ENCODE measurements at regions not wholly inside any gene's neighbourhood (a gene's known extent, or its start where the extent isn't known, plus 50 kb on each side); places are given as distances from the start of the nearest gene placed in this dataset.

DNA sequence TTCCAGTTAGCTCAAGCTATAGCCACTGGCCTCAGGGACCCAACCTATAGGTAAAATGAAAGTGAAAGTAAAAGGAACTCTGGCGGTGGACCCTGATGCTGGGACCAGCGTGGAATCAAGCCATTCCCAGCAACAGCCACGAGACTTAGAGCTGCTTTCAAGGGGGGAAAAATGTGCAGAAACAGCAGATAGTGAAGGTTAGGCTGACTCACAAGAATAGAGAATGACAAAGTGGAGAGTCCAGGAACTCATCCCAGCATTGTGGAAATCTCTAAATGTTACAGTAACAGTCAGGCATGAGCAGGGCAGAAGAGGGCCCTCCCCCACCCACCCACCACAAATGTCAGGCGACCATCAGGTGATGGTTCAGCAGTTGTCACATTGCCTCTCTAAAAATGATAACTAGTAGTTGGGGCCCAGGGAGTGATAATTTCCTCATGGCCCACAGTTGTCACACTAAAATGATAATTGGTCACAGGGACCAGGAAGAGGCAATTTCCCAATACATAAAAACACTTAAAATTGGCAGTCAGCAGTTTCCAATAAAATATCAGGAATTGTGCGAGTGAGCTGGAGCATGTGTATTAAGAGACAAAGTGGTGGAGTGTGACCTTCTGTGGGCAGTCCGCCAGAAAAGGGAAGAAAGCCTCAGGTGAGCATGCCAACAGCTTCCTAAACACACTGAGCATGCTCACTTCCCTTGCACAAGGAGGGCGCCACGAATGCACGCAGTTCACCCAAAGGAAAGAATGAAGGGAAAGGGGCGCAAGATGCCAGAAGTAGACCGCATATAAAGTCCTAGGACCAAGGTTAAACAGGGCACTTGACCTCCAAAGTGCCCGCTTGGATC is 129.8 kb upstream of the PPP1R3A start:
- DNase-seq (ENCODE audit: low spot score) = no peak
- intact Hi-C loops (cut with DNase I) = no loop called here

DNA sequence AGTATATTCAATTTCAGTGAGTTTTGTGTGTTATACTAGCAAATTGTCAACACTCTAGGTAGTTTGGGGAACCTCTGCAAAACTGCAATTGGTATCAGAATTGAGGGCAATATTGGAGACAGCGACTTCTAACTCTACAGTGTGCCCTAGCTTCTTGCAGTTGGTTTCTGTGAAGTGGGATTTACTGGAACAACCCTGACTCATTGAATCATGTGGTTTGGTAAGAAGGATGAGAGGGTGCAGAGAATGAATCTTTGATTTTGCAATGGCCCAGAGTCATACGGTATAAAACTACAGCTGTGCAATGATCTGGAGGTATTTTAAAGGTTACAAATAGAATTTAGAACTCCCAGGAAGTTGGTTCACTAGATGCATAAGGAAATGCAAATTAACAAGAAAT is 129.1 kb upstream of the PPP1R3A start:
- intact Hi-C loops (cut with DNase I) = no loop called here
- no peak for DNase-seq (ENCODE audit: low spot score)

DNA sequence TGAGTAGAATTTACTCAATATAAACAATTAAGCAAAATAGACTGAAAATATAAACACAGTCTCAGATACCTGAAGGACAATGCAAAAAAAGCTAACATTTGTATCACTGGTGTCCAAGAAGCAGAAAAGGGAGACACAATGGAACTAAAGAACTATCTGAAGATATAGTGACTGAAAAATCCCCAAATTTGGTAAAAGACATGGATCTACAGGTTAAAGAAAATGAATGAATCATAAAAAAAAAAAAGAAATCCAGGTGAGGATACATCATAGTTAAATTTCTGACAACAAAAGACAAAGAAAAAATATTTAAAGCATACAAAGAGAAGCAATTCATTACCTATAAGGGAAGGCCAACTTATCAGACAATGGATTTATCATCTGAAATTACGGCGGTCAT is 114.7 kb upstream of the PPP1R3A start:
- DNase-seq (ENCODE audit: low spot score) = no peak
- intact Hi-C loops (cut with DNase I) = no loop called here

DNA sequence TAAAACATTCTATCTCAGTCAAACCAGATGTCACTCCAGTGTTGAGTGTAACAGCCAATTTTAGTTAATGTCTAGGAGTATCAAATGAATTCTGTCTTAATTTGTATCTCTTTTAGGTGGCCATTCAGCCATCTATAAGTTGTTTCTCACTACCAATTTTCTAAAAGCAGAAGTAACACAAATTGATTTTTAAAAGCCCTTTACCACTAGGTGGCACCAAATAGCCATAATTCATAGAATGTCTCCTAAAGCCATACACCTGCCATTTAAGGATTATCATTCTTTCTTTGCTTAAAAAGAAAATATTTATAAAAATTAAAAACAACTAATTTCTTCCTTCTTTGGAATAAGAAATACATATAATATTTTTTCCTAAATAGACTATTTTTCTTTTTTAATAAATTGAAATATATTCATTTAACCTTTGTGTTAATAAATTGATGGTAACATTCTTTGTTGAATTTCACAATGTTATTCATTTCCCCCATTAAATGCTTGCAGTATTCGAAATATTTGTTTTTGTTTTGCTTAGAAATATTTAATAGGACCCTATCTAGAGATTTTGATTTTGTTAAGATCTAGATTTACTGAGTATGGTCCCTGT is 107.8 kb upstream of the PPP1R3A start:
- intact Hi-C loops (cut with DNase I) = loop anchor here (10.0 kb wide), 1 partner anchor 232 kb away; no protein-coding TSS in a partner anchor
- no peak for DNase-seq (ENCODE audit: low spot score)

DNA sequence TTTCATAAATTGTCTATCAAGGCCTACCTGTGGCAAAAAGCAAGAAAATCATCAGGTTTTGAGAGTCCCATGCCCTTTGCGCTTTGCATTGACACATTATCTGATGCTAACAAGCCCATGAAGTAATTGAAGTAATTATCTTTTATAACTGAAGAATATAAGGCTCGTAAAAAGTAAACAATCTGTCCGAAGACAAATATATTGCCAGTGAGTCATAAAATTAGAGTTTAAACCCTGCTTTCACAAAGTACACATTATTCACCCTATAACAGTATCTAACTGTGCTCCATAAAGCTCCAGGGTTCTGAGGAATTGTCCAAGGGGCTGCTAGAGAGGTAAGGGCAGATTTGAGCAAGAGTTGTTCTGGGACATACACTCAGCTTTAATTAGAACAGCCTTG is 102.3 kb upstream of the PPP1R3A start:
- intact Hi-C loops (cut with DNase I) = loop anchor here (10.0 kb wide), 1 partner anchor 226 kb away; no protein-coding TSS in a partner anchor

DNA sequence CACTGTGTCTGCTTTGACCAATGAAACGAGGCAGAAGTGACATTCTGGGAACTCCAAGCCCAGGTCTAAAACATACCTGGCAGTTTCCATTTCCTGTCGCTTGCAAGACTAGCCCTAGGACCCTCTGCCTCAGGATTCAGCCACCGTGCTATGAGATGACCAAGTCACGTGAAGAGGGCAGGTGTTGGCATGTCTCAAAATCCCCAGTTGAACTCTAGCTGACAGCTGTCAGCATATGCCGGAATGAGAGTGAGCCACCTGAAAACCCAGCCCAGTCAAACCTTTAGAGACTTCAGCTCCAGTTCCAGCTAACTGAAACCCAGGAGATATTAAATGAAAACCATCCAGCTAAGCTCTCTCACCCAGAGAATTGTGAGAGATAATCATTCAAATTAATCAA is 89.9 kb upstream of the PPP1R3A start:
- intact Hi-C loops (cut with DNase I) = no loop called here

More for the DNA sequence above, 102.3 kb upstream of the PPP1R3A start:
- no peak for DNase-seq (ENCODE audit: low spot score)

DNA sequence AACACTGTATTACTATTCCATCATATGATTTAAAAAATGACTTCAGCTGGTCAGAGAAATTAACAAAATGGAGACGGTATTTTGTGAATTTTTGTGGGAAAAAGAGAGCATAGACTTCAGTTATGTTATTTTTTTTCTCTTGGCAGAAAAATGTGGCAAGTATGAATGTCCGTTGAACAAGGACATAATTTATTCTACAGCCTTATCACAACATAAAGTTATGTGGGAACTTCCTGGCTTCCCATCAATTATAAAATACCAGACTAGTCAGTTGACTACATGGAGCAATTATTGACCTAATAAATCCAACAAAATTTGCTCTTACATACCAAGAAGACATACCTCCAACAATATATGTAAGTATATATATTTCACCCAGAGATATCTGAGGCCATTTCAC is 88.6 kb upstream of the PPP1R3A start:
- intact Hi-C loops (cut with DNase I) = no loop called here
- no peak for DNase-seq (ENCODE audit: low spot score)

More for the DNA sequence above, 89.9 kb upstream of the PPP1R3A start:
- DNase-seq (ENCODE audit: low spot score) = no peak

DNA sequence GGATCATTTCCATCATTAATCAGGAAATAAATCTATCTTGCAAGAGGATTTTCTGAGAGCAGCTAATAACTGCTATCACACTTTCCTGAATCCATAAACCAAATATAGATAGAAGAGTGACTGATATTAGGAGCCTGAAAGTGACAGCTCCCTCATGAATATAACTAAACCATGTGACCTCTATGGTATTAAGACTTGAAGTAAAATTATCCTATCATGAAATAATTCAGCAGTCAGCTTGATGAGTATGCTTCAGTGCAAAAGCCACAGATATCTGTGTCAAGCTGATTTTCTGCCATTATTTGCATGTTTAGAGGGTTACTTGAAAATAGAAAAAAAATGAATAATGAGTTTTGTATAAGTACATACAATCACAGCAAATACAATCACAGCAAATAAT is 80.1 kb upstream of the PPP1R3A start:
- intact Hi-C loops (cut with DNase I) = no loop called here
- no peak for DNase-seq (ENCODE audit: low spot score)

DNA sequence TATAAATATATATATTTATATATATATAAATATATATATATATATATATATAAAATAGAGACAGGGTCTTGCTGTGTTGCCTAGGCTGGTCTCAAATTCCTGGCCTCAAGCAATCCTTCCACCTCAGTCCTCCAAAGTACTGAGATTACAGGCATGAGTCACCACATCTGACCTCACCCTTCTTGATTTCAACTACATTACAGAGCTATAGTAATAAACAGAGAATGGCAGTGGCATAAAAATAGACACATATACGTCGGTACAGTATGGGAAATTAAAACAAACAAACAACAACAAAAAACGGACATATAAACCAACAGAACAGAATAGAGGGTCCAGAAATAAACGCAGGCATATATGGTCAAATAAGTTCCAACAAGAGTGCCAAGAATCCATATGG is 77.6 kb upstream of the PPP1R3A start:
- no peak for DNase-seq (ENCODE audit: low spot score)
- intact Hi-C loops (cut with DNase I) = no loop called here

DNA sequence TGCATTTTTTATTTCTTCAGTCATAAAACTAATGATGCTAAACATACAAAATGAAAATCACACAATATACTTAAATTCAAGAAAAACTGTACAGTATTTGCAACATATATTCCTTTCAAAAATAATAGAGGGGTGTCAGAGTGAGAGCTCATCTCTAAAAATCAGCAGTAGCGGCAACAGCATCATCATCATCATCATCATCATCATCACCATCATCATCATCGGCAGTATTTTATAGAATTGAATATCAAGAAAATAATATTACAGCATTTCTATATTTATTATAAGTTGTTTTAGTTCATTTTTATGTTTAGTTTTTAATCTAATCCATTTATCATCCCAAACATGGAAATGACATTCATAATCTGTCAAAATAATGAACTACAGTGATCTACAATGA is 67.4 kb upstream of the PPP1R3A start:
- no peak for DNase-seq (ENCODE audit: low spot score)
- intact Hi-C loops (cut with DNase I) = no loop called here

DNA sequence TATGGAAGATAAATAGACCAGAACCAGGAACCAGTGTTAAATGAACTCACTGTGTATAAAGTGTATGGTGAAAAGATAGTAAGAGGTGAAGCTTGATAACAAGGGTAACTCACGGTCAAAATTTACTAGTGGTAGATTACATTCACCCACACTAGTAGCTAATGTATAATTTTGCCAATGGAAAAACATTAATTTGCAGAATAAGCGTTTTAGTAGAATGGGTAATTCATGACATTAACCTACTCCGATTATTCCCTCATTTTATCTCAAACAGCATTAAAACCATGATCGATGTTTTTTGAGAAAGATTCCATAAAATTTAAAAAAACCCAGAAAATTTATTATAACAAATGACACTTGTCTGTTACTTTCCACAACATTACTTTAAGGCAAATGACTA is 57.7 kb upstream of the PPP1R3A start:
- DNase-seq (ENCODE audit: low spot score) = no peak
- intact Hi-C loops (cut with DNase I) = no loop called here

DNA sequence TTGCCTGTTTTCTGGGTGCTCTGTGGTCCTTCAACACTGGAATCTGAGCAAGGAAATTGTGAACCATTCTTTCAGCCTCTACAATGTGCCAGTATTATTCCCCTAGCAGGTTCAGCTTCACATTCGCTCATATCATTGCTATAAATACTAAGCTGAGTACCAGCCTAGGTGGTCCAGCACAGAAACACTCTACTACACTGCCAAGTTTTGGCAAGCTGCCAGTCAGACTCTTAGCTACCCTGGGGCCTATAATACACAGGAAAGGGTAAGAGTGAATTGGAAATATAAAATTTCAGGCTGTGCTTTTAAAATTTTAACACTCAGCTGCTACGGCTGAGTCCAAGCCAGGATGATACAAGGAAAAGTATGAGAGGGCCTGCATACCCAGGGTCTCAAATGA is 49.9 kb upstream of the PPP1R3A start:
- intact Hi-C loops (cut with DNase I) = no loop called here
- no peak for DNase-seq (ENCODE audit: low spot score)
